IMR-90 (cell line): ENCODE measurements at regions not wholly inside any gene's neighbourhood (a gene's known extent, or its start where the extent isn't known, plus 50 kb on each side); places are given as distances from the start of the nearest gene placed in this dataset.

Source experiments
- ATAC-seq: fragments of 200-7000 bp; cut with Tn5 transposase; 2 replicates; pipeline ENCODE4 v1.9.1; 2020; ENCODE audit warnings: low read depth, mild to moderate bottlenecking, moderate library complexity
- BruUV-seq: library from RNA; stranded (reverse); fragments of 400-500 nt; replicated peaks from 2 replicates; lab custom pipeline; 2021; lab: Mats Ljungman, UMichigan
- CTCF ChIA-PET: fragments of 300-600 bp; formaldehyde crosslinking; extraction: SDS; loops from one replicate; lab custom pipeline; 2021; ENCODE audit warnings: antibody characterized with exemption; lab: Yijun Ruan, JAX
- POLR2A ChIA-PET: fragments of 300-600 bp; sonication (Branson Sonifier 250); formaldehyde crosslinking; loops from one replicate; lab custom pipeline; 2022; ENCODE audit warnings: antibody characterized with exemption; ENCODE audit not compliant: unreplicated experiment; lab: Charles Lee
- DNase-seq: peaks from one replicate; pipeline ENCODE4 v3.0.0; 2013
- H2AFZ ChIP-seq: replicated peaks from 2 replicates; pipeline ENCODE3; 2013; ENCODE audit warnings: low read length, mild to moderate bottlenecking; ENCODE audit not compliant: poor library complexity
- H2AK5ac ChIP-seq: 2 replicates; pipeline ENCODE4 v1.6.1; 2013; ENCODE audit warnings: low read depth, low read length, inconsistent platforms
- H2AK9ac ChIP-seq: replicated peaks from 2 replicates; pipeline ENCODE3; 2013; ENCODE audit warnings: mild to moderate bottlenecking, low read depth, low read length, moderate library complexity; ENCODE audit not compliant: poor library complexity
- H2BK120ac ChIP-seq: 2 replicates; pipeline ENCODE4 v1.6.1; 2013; ENCODE audit warnings: low read depth, low read length, inconsistent platforms
- H2BK15ac ChIP-seq: 3 replicates; pipeline ENCODE4 v1.6.1; 2013; ENCODE audit warnings: low read depth, low read length, inconsistent platforms
- H2BK20ac ChIP-seq: 2 replicates; pipeline ENCODE4 v1.6.1; 2013; ENCODE audit warnings: low read depth, mild to moderate bottlenecking, inconsistent platforms, low read length, moderate library complexity
- H2BK5ac ChIP-seq: 2 replicates; pipeline ENCODE4 v1.6.1; 2013; ENCODE audit warnings: mild to moderate bottlenecking, low read depth, low read length, inconsistent platforms; ENCODE audit not compliant: poor library complexity, severe bottlenecking
- H3K14ac ChIP-seq: replicated peaks from 2 replicates; pipeline ENCODE4 v1.6.1; 2013; ENCODE audit warnings: low read depth, low read length, inconsistent platforms
- H3K18ac ChIP-seq: 2 replicates; pipeline ENCODE4 v1.6.1; 2013; ENCODE audit warnings: low read depth, low read length, control low read depth
- H3K23ac ChIP-seq: 2 replicates; pipeline ENCODE4 v1.6.1; 2013; ENCODE audit warnings: low read depth, low read length, inconsistent platforms
- H3K27ac ChIP-seq: 2 replicates; pipeline ENCODE4 v1.5.1; 2013; ENCODE audit warnings: mild to moderate bottlenecking, control low read depth, low read length; ENCODE audit not compliant: insufficient read depth
- H3K27me3 ChIP-seq: 2 replicates; pipeline ENCODE4 v1.6.1; 2013; ENCODE audit warnings: low read length; ENCODE audit not compliant: control insufficient read depth, insufficient read depth
- H3K36me3 ChIP-seq: 2 replicates; pipeline ENCODE4 v1.6.1; 2013; ENCODE audit warnings: low read length, mixed read lengths; ENCODE audit not compliant: control insufficient read depth, insufficient read depth
- H3K4ac ChIP-seq: 2 replicates; pipeline ENCODE4 v1.6.1; 2013; ENCODE audit warnings: low read depth, low read length, inconsistent platforms
- H3K4me1 ChIP-seq: 2 replicates; pipeline ENCODE4 v1.6.1; 2013; ENCODE audit warnings: low read length, mixed read lengths; ENCODE audit not compliant: control insufficient read depth, insufficient read depth
- H3K4me2 ChIP-seq: 2 replicates; pipeline ENCODE4 v1.6.1; 2013; ENCODE audit warnings: low read depth, mild to moderate bottlenecking, control low read depth, low read length, moderate library complexity
- H3K4me3 ChIP-seq: 2 replicates; pipeline ENCODE4 v1.5.1; 2013; ENCODE audit warnings: low read depth, mild to moderate bottlenecking, control low read depth, low read length, moderate library complexity; ENCODE audit not compliant: insufficient read depth
- H3K56ac ChIP-seq: 2 replicates; pipeline ENCODE4 v1.6.1; 2013; ENCODE audit warnings: low read length, inconsistent platforms; ENCODE audit not compliant: insufficient read depth; ENCODE audit errors: extremely low read depth
- H3K79me1 ChIP-seq, 2 experiments: 2 replicates each; pipeline ENCODE4 v1.6.1; 2013; ENCODE audit warnings: low read length in 2 of 2, inconsistent platforms in 1 of 2, low read depth in 1 of 2
- H3K9ac ChIP-seq: 2 replicates; pipeline ENCODE4 v1.6.1; 2013; ENCODE audit warnings: low read depth, low read length, control low read depth
- H3K9me1 ChIP-seq: 2 replicates; pipeline ENCODE4 v1.6.1; 2013; ENCODE audit warnings: low read length, inconsistent platforms; ENCODE audit not compliant: insufficient read depth
- H3K9me3 ChIP-seq: 2 replicates; pipeline ENCODE4 v1.6.1; 2013; ENCODE audit warnings: low read length; ENCODE audit not compliant: control insufficient read depth, insufficient read depth
- H4K20me1 ChIP-seq: 2 replicates; pipeline ENCODE4 v1.6.1; 2013; ENCODE audit warnings: low read length, inconsistent platforms; ENCODE audit not compliant: insufficient read depth
- H4K5ac ChIP-seq: 2 replicates; pipeline ENCODE4 v1.6.1; 2013; ENCODE audit warnings: mild to moderate bottlenecking, low read depth, low read length, control low read depth
- H4K8ac ChIP-seq, 2 experiments: 2 replicates each; pipeline ENCODE4 v1.6.1; 2013; ENCODE audit warnings: low read depth in 2 of 2, low read length in 2 of 2, control low read depth in 1 of 2, inconsistent platforms in 1 of 2
- H4K91ac ChIP-seq: 2 replicates; pipeline ENCODE4 v1.6.1; 2013; ENCODE audit warnings: low read depth, low read length, inconsistent platforms; ENCODE audit not compliant: insufficient read depth
- BHLHE40 ChIP-seq: fragments of 150-350 bp; IDR thresholded peaks from 2 replicates; pipeline ENCODE4 v1.6.1; 2016; ENCODE audit warnings: mild to moderate bottlenecking, low read depth, low read length
- CEBPB ChIP-seq: IDR thresholded peaks from 2 replicates; pipeline ENCODE4 v1.6.1; 2012; ENCODE audit warnings: low read depth, low read length, improper control_type of control experiment
- CHD1 ChIP-seq: IDR thresholded peaks from 2 replicates; pipeline ENCODE4 v1.6.1; 2012; ENCODE audit warnings: low read depth, low read length, improper control_type of control experiment
- ELK1 ChIP-seq: fragments of 150-350 bp; IDR thresholded peaks from 2 replicates; pipeline ENCODE4 v1.6.1; 2016; ENCODE audit warnings: low read depth, mild to moderate bottlenecking, low read length, moderate library complexity, borderline replicate concordance
- FOS ChIP-seq: fragments of 150-350 bp; IDR thresholded peaks from 2 replicates; pipeline ENCODE4 v1.6.1; 2016; ENCODE audit warnings: low read depth, low read length
- MAFK ChIP-seq: IDR thresholded peaks from 2 replicates; pipeline ENCODE4 v1.6.1; 2012; ENCODE audit warnings: low read depth, low read length, improper control_type of control experiment
- MAZ ChIP-seq: IDR thresholded peaks from 2 replicates; pipeline ENCODE4 v1.6.1; 2012; ENCODE audit warnings: low read depth, mild to moderate bottlenecking, low read length, improper control_type of control experiment, moderate library complexity, borderline replicate concordance
- MXI1 ChIP-seq: IDR thresholded peaks from 2 replicates; pipeline ENCODE4 v1.6.1; 2012; ENCODE audit warnings: low read depth, mild to moderate bottlenecking, low read length, moderate library complexity, borderline replicate concordance
- NFE2L2 ChIP-seq: fragments of 150-350 bp; IDR thresholded peaks from 2 replicates; pipeline ENCODE4 v1.6.1; 2016; ENCODE audit warnings: low read depth, mild to moderate bottlenecking, low read length
- RAD21 ChIP-seq: IDR thresholded peaks from 2 replicates; pipeline ENCODE4 v1.6.1; 2012; ENCODE audit warnings: low read length, improper control_type of control experiment
- RFX5 ChIP-seq: IDR thresholded peaks from 2 replicates; pipeline ENCODE4 v1.8.0; 2012; ENCODE audit warnings: low read depth, mild to moderate bottlenecking, low read length, moderate library complexity
- SMC3 ChIP-seq: fragments of 150-350 bp; IDR thresholded peaks from 2 replicates; pipeline ENCODE4 v1.6.1; 2016; ENCODE audit warnings: low read depth, mild to moderate bottlenecking, antibody characterized with exemption, low read length, moderate library complexity
- USF2 ChIP-seq: fragments of 150-350 bp; IDR thresholded peaks from 2 replicates; pipeline ENCODE4 v1.6.1; 2017; ENCODE audit warnings: mild to moderate bottlenecking, antibody characterized with exemption, low read length, low read depth
- WGBS, 2 experiments: methylation state at CpG; one replicate each; pipeline versions ENCODE4 v1.1.5 to v1.1.7; 2013; ENCODE audit warnings: missing lambda C conversion rate in 2 of 2; ENCODE audit not compliant: insufficient read length in 1 of 2; ENCODE audit errors: extremely low coverage in 2 of 2; 5-methylcytosine and 5-hydroxymethylcytosine counted together
- dilution Hi-C: fragments of 300-500 bp; cut with HindIII; formaldehyde crosslinking; loops from one replicate; pipeline ENCODE4 v1.14.3; 2018; ENCODE audit warnings: low sequenced_read_pairs; ENCODE audit not compliant: unreplicated experiment
- in situ Hi-C: fragments of 300-500 bp; cut with MboI; formaldehyde crosslinking; loops from 3 replicates; pipeline ENCODE4 v1.14.3; 2019; ENCODE audit warnings: low sequenced_read_pairs, inconsistent platforms, mixed read lengths
- intact Hi-C: fragments of 100-400 bp; cut with micrococcal nuclease; formaldehyde crosslinking; loops from 2 replicates; pipeline ENCODE4 v1.10.0; 2022

GRCh38 chr20:48385114-48385513, 442.7 kb downstream of the PREX1 start:
- in situ Hi-C loops, result no loop called here
- ChIA-PET CTCF (no interaction called here), POLR2A (no interaction called here)
- no peak overlapping the region for H3K4me3 ChIP-seq
- H3K9me3 ChIP-seq, result no peaks in the 10 kb centered on the region
- BruUV-seq, result no TSS peak
- no peak overlapping the region for H3K18ac ChIP-seq
- no peak overlapping the region for H4K5ac ChIP-seq
- H3K27ac ChIP-seq, result no peak overlapping the region
- H4K91ac ChIP-seq, result no peak overlapping the region
- no peak overlapping the region for H3K23ac ChIP-seq
- no peaks in the 10 kb centered on the region for H3K36me3 ChIP-seq
- no peak overlapping the region for H3K56ac ChIP-seq
- ATAC-seq (no peak), DNase-seq (no peak)
- no peak overlapping the region for H2AK9ac ChIP-seq
- 78% methylated on average over 5 of the region's 17 CpGs; no CpG with 5 or more reads in 1 of the 2 experiments for WGBS, 2 experiments
- no peak overlapping the region for H2BK15ac ChIP-seq
- no peak overlapping the region for H3K4ac ChIP-seq
- no peak for TF ChIP-seq MXI1
- no peak for TF ChIP-seq RAD21
- TF ChIP-seq MAZ, result no peak
- no peak for TF ChIP-seq CHD1
- TF ChIP-seq SMC3, result no peak
- TF ChIP-seq BHLHE40, result no peak
- no peak for TF ChIP-seq CEBPB
- no peak for TF ChIP-seq MAFK
- no peak for TF ChIP-seq USF2
- TF ChIP-seq FOS, result no peak
- TF ChIP-seq RFX5, result no peak
- TF ChIP-seq NFE2L2, result no peak
- TF ChIP-seq ELK1, result no peak
- no peak overlapping the region for H2BK5ac ChIP-seq
- H2AK5ac ChIP-seq, result no peak overlapping the region
- H3K4me1 ChIP-seq, result no peaks in the 10 kb centered on the region
- H3K9ac ChIP-seq, result no peak overlapping the region
- no peak overlapping the region for H2BK20ac ChIP-seq
- H2AFZ ChIP-seq, result peak overlapping the region; percentile 32
- H3K27me3 ChIP-seq, result no peaks in the 10 kb centered on the region; the same call in 1 of the 2 replicates
- intact Hi-C loops, result no loop called here
- H4K8ac ChIP-seq, result no peak overlapping the region
- no peak overlapping the region for H2BK120ac ChIP-seq
- H3K14ac ChIP-seq, result no peak overlapping the region
- H3K79me1 ChIP-seq, result no peaks in the 10 kb centered on the region
- no peak overlapping the region for H3K4me2 ChIP-seq
- dilution Hi-C loops, result no loop called here
- no peaks in the 10 kb centered on the region for H4K20me1 ChIP-seq
- H3K9me1 ChIP-seq, result no peaks in the 10 kb centered on the region
